ENCODE measurements at regions not wholly inside any gene's neighbourhood (a gene's known extent, or its start where the extent isn't known, plus 50 kb on each side); places are given as distances from the start of the nearest gene placed in this dataset.
"Not testable (repeated sequence)": the region's sequence is repeated elsewhere in the genome, so short reads cannot be mapped to it uniquely, and the experiment has no call there.

- peaks cover 3% of the 10 kb centered on the region for H3K27me3 ChIP-seq (ENCODE audit: insufficient read depth, low read depth, severe bottlenecking)
- H3K27ac ChIP-seq, result no peak overlapping the region
- H3K36me3 ChIP-seq, result no peaks in the 10 kb centered on the region
- TF ChIP-seq, protein P1, sequence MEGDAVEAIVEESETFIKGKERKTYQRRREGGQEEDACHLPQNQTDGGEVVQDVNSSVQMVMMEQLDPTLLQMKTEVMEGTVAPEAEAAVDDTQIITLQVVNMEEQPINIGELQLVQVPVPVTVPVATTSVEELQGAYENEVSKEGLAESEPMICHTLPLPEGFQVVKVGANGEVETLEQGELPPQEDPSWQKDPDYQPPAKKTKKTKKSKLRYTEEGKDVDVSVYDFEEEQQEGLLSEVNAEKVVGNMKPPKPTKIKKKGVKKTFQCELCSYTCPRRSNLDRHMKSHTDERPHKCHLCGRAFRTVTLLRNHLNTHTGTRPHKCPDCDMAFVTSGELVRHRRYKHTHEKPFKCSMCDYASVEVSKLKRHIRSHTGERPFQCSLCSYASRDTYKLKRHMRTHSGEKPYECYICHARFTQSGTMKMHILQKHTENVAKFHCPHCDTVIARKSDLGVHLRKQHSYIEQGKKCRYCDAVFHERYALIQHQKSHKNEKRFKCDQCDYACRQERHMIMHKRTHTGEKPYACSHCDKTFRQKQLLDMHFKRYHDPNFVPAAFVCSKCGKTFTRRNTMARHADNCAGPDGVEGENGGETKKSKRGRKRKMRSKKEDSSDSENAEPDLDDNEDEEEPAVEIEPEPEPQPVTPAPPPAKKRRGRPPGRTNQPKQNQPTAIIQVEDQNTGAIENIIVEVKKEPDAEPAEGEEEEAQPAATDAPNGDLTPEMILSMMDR (IDR thresholded peaks at IDR 0.05; ENCODE audit: low read depth, low read length), result no peak
- no peaks in the 10 kb centered on the region for H3K9me3 ChIP-seq (ENCODE audit: severe bottlenecking)
- peak; percentile 56 for DNase-seq
- H3K4me3 ChIP-seq (ENCODE audit: low read depth, low read length), result peak overlapping the region; percentile 32
These were observed 2177.4 kb upstream of the DEFB115 start for GRCh38 chr20:29079769-29080690.

GRCh38 chr20:29081712-29082111 lies 2175.8 kb upstream of the DEFB115 start:
- not testable (repeated sequence) for H3K9me3 ChIP-seq (ENCODE audit: severe bottlenecking); H3K27ac ChIP-seq; H3K4me3 ChIP-seq (ENCODE audit: low read depth, low read length); H3K27me3 ChIP-seq (ENCODE audit: insufficient read depth, low read depth, severe bottlenecking); H3K36me3 ChIP-seq; DNase-seq

GRCh38 chr20:29085625-29086024 lies 2171.8 kb upstream of the DEFB115 start:
- Histone ChIP-seq H3K9me3 (ENCODE audit: severe bottlenecking) (no peaks in the 10 kb centered on the region), H3K4me3 (ENCODE audit: low read depth, low read length) (no peak overlapping the region), H3K27ac (no peak overlapping the region), H3K36me3 (no peaks in the 10 kb centered on the region), H3K27me3 (ENCODE audit: insufficient read depth, low read depth, severe bottlenecking) (no peaks in the 10 kb centered on the region)
- TF ChIP-seq, protein P1 (IDR thresholded peaks at IDR 0.05; ENCODE audit: low read depth, low read length), result no peak
- DNase-seq, result no peak

DNA sequence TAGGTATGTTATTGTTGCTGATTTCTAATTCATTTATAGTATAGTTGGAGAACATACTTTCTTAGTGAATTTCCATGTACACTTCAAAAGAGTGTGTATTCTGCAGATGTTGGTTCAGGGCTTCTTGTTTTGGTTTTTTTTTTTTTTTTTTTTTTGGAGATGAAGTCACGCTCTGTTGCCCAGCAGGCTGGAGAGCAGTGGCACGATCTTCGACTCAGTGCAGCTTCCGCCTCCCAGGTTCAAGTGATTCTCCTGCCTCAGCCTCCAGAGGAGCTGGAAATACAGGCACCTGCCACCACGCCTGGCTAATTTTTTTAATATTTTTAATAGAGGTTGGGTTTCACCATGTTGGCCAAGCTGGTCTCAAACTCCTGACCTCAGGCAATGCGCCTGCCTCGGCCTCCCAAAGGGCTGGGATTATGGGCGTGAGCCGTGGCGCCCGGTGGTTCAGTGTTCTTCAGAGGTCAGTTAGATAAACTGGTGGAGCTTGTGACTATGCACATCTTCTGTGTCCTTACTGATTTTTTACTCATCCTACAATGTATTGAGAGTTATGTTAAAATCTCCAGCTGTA lies 2171.2 kb upstream of the DEFB115 start:
- H3K4me3 ChIP-seq (ENCODE audit: low read depth, low read length); H3K36me3 ChIP-seq; H3K27ac ChIP-seq; H3K27me3 ChIP-seq (ENCODE audit: insufficient read depth, low read depth, severe bottlenecking); H3K9me3 ChIP-seq (ENCODE audit: severe bottlenecking); DNase-seq: not testable (repeated sequence)

DNA sequence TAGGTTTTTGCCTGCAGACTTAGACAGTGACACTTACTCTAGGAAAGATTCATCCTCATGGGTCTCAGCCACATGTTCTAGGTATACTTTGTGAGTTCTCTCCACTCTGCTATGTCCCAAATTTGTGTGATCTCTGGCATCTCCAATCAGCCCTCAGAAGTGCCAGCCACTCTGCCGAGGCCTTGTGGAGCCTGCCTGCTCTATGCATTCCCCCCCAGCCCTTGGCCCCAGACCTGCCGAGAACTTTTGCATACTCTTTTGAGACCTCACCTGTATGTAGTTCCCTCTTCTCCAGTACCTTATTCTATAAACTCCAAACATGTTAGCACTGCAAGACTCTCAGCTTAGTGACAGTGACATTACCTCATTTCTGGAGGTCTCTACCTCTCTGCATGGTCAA lies 2170.5 kb upstream of the DEFB115 start:
- TF ChIP-seq, protein P1 (IDR thresholded peaks at IDR 0.05; ENCODE audit: low read depth, low read length), result no peak
- DNase-seq, result no peak
- no peaks in the 10 kb centered on the region for H3K36me3 ChIP-seq
- H3K9me3 ChIP-seq (ENCODE audit: severe bottlenecking), result no peaks in the 10 kb centered on the region
- H3K4me3 ChIP-seq (ENCODE audit: low read depth, low read length), result no peak overlapping the region
- H3K27me3 ChIP-seq (ENCODE audit: insufficient read depth, low read depth, severe bottlenecking), result no peaks in the 10 kb centered on the region
- no peak overlapping the region for H3K27ac ChIP-seq

GRCh38 chr20:29087887-29088286 lies 2169.6 kb upstream of the DEFB115 start:
- not testable (repeated sequence) for DNase-seq

DNA sequence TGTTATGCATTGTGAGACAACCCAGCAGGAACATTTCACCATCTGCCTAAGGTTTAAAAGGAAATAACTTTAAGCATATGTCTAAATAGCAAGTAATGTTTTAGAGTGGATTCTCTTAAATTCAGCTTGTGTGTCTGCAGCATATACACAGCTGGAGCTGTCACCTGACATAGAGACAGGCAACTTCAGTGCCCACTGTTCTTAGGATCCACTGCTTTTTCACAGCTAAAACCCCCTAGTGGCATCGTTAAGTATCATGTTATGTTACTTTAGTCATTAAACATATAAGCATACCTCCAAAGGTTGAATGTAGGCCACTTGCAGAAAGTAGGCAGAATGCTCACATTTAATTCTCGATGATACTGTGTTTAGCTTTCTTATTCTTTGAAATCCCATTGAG lies 2169.0 kb upstream of the DEFB115 start:
- H3K9me3 ChIP-seq (ENCODE audit: severe bottlenecking); DNase-seq: not testable (repeated sequence)

More at GRCh38 chr20:29087887-29088286, 2169.6 kb upstream of the DEFB115 start:
- H3K27me3 ChIP-seq (ENCODE audit: insufficient read depth, low read depth, severe bottlenecking); H3K9me3 ChIP-seq (ENCODE audit: severe bottlenecking); H3K27ac ChIP-seq; H3K36me3 ChIP-seq; H3K4me3 ChIP-seq (ENCODE audit: low read depth, low read length): not testable (repeated sequence)

GRCh38 chr20:29089409-29089808 lies 2168.1 kb upstream of the DEFB115 start:
- DNase-seq; H3K9me3 ChIP-seq (ENCODE audit: severe bottlenecking); H3K27ac ChIP-seq; H3K27me3 ChIP-seq (ENCODE audit: insufficient read depth, low read depth, severe bottlenecking); H3K4me3 ChIP-seq (ENCODE audit: low read depth, low read length); H3K36me3 ChIP-seq: not testable (repeated sequence)

More for the DNA sequence above, 2169.0 kb upstream of the DEFB115 start:
- H3K27ac ChIP-seq; H3K36me3 ChIP-seq; H3K27me3 ChIP-seq (ENCODE audit: insufficient read depth, low read depth, severe bottlenecking); H3K4me3 ChIP-seq (ENCODE audit: low read depth, low read length): not testable (repeated sequence)

- not testable (repeated sequence) for DNase-seq; H3K4me3 ChIP-seq (ENCODE audit: low read depth, low read length); H3K36me3 ChIP-seq; H3K9me3 ChIP-seq (ENCODE audit: severe bottlenecking); H3K27me3 ChIP-seq (ENCODE audit: insufficient read depth, low read depth, severe bottlenecking); H3K27ac ChIP-seq
These were observed 2163.5 kb upstream of the DEFB115 start for GRCh38 chr20:29093958-29094357.

- not testable (repeated sequence) for H3K27ac ChIP-seq; H3K9me3 ChIP-seq (ENCODE audit: severe bottlenecking); H3K4me3 ChIP-seq (ENCODE audit: low read depth, low read length)
These were observed 2160.8 kb upstream of the DEFB115 start for GRCh38 chr20:29096695-29097094.

DNA sequence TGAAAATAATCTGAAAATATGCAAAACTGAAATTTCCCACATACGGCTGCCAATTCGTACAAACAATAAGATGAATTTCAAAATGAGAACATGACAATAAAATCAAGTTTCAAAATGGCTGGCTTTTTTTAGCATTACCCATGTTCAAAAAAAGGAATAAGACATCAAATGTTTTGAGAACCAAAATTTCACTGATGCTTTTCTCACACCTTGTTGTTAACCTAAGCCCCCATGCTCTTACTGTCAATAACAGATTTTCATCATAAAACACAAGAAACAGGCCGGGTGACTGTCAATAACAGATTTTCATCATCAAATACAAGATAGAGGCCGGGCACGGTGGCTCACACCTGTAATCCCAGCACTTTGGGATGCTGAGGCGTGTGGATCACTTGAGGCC lies 2149.6 kb upstream of the DEFB115 start:
- H3K4me3 ChIP-seq (ENCODE audit: low read depth, low read length); H3K27ac ChIP-seq; H3K9me3 ChIP-seq (ENCODE audit: severe bottlenecking); DNase-seq; H3K36me3 ChIP-seq: not testable (repeated sequence)
- peaks cover 14% of the 10 kb centered on the region for H3K27me3 ChIP-seq (ENCODE audit: insufficient read depth, low read depth, severe bottlenecking)

More at GRCh38 chr20:29096695-29097094, 2160.8 kb upstream of the DEFB115 start:
- H3K36me3 ChIP-seq; DNase-seq; H3K27me3 ChIP-seq (ENCODE audit: insufficient read depth, low read depth, severe bottlenecking): not testable (repeated sequence)
